ENCODE measurements at regions not wholly inside any gene's neighbourhood (a gene's known extent, or its start where the extent isn't known, plus 50 kb on each side); places are given as distances from the start of the nearest gene placed in this dataset.

DNA sequence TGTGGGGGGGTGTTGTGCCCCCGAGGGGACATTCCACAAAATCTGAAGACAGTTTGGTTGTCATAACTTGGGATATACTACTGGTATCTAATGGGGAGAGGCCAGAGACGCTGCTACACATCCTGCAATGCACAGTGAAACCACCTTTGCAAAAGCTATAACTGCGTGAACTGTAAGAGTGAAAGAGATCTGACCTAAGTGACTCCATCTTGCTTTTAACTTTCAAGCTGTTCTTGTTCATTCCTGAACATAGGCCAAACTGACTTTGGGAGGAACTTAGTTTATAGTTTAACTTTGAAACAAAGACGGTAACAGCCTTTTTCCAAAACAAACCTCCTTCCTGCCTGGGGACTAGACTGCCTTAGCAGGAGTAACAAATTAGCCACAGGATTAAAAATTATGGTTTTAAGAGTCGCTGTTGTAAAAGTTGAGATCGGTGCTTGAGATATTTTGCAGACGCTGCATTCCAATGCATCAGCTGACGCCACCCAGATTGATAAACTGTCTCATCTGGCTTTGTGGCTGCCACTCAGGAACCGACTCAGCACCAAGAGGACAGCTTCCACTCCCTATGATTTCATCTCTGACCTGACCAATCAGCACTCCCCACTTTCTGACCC lies 70.9 kb downstream of the ATXN3L start:
- H3K27ac ChIP-seq = peak overlapping the region; percentile 37 to 67
- no peak for TF ChIP-seq CTCF (IDR thresholded peaks at IDR 0.05)
- no peak for TF ChIP-seq POLR2A (IDR thresholded peaks at IDR 0.05)
- no peaks in the 10 kb centered on the region for H3K27me3 ChIP-seq
- intact Hi-C loops (cut with DNase I; ENCODE audit: low total_unique reads) = no loop called here
- H3K36me3 ChIP-seq = no peaks in the 10 kb centered on the region
- no peaks in the 10 kb centered on the region for H3K4me1 ChIP-seq
- no peak for DNase-seq
- no peaks in the 10 kb centered on the region for H3K9me3 ChIP-seq
- no peak overlapping the region for H3K4me3 ChIP-seq

DNA sequence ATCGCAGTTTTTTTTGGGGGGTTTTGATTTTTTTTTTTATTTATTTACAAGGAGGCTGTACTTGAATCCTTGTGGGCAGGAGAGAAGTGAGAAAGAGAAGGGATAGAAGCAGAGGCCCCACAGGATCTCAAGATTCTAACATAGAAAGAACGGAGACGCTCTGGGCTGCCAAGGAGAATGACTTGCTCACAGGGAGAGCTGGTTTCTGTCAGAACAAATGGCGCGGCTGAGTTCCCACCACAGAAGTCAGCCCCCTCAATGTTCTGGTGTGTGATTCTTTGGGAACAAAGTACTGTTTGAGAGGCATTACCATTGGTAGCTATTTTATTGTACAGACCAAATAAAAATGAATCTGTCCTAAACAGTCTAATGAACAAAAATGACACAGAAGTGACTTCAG lies 80.6 kb downstream of the ATXN3L start:
- peak; percentile 35 to 46 for DNase-seq
- TF ChIP-seq POLR2A (IDR thresholded peaks at IDR 0.05) (no peak), CTCF (IDR thresholded peaks at IDR 0.05) (no peak)
- no peaks in the 10 kb centered on the region for H3K9me3 ChIP-seq
- H3K4me1 ChIP-seq = no peaks in the 10 kb centered on the region
- no peak overlapping the region for H3K4me3 ChIP-seq
- intact Hi-C loops (cut with DNase I; ENCODE audit: low total_unique reads) = no loop called here
- no peaks in the 10 kb centered on the region for H3K36me3 ChIP-seq
- no peaks in the 10 kb centered on the region for H3K27me3 ChIP-seq
- H3K27ac ChIP-seq = peak overlapping the region; percentile 14 to 17

DNA sequence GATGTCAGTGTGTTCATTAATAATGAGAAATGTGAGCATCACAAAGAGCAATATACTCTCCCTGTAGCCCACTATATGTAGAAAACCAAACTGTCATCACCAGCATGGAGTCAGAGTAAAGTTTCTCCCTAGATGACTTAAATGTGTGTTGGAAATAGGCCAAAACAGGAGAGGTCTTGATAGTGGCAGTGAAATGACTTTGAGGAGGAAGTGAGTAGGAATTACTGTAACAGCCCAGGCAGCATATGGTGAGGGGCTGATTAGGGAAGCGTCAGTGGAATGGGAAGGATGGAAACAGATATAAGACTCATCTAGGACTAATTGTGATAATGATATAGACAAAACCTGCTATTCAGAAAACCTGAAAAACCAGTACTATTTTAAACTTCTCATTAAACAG lies 83.9 kb downstream of the ATXN3L start:
- H3K27me3 ChIP-seq = no peaks in the 10 kb centered on the region
- H3K36me3 ChIP-seq = no peaks in the 10 kb centered on the region
- no peak overlapping the region for H3K27ac ChIP-seq
- TF ChIP-seq CTCF (IDR thresholded peaks at IDR 0.05) = no peak
- H3K9me3 ChIP-seq = no peaks in the 10 kb centered on the region
- no peak overlapping the region for H3K4me3 ChIP-seq
- H3K4me1 ChIP-seq = no peaks in the 10 kb centered on the region
- intact Hi-C loops (cut with DNase I; ENCODE audit: low total_unique reads) = no loop called here
- no peak for DNase-seq

GRCh38 chrX:13232484-13232883 lies 87.4 kb downstream of the ATXN3L start:
- H3K9me3 ChIP-seq = no peaks in the 10 kb centered on the region
- no peaks in the 10 kb centered on the region for H3K4me1 ChIP-seq
- H3K27me3 ChIP-seq = no peaks in the 10 kb centered on the region
- no peak overlapping the region for H3K4me3 ChIP-seq
- H3K27ac ChIP-seq = no peak overlapping the region
- no peaks in the 10 kb centered on the region for H3K36me3 ChIP-seq
- TF ChIP-seq CTCF (IDR thresholded peaks at IDR 0.05) = no peak
- TF ChIP-seq POLR2A (IDR thresholded peaks at IDR 0.05) = no peak
- DNase-seq = no peak
- intact Hi-C loops (cut with DNase I; ENCODE audit: low total_unique reads) = no loop called here

- intact Hi-C loops (cut with DNase I; ENCODE audit: low total_unique reads) = no loop called here
- no peaks in the 10 kb centered on the region for H3K36me3 ChIP-seq
- DNase-seq = no peak
Observed at GRCh38 chrX:13226214-13226613, 93.6 kb downstream of the ATXN3L start.

More at GRCh38 chrX:13226214-13226613, 93.6 kb downstream of the ATXN3L start:
- TF ChIP-seq POLR2A (IDR thresholded peaks at IDR 0.05) = no peak
- TF ChIP-seq CTCF (IDR thresholded peaks at IDR 0.05) = no peak
- no peaks in the 10 kb centered on the region for H3K9me3 ChIP-seq
- H3K4me3 ChIP-seq = no peak overlapping the region
- H3K27me3 ChIP-seq = no peaks in the 10 kb centered on the region
- H3K27ac ChIP-seq = no peak overlapping the region
- no peaks in the 10 kb centered on the region for H3K4me1 ChIP-seq
